HG02870 (cell line): ENCODE measurements at regions not wholly inside any gene's neighbourhood (a gene's known extent, or its start where the extent isn't known, plus 50 kb on each side); places are given as distances from the start of the nearest gene placed in this dataset.
"Not testable (repeated sequence)": the region's sequence is repeated elsewhere in the genome, so short reads cannot be mapped to it uniquely, and the experiment has no call there.

Experiments
- ATAC-seq: cut with Tn5 transposase; IDR thresholded peaks from one replicate; pipeline ENCODE4 v1.9.1; 2021; ENCODE audit warnings: mild to moderate bottlenecking, moderate library complexity; ENCODE audit not compliant: unreplicated experiment

GRCh38 chr13:44051918-44052675 is 172.4 kb downstream of the LACC1 start:
- no peak for ATAC-seq

- ATAC-seq, result no peak
Observed at GRCh38 chr13:44052780-44053184, 173.1 kb downstream of the LACC1 start.

GRCh38 chr13:44053208-44053607 is 173.5 kb downstream of the LACC1 start:
- ATAC-seq, result no peak

GRCh38 chr13:44054525-44054924 is 174.8 kb downstream of the LACC1 start:
- no peak for ATAC-seq

- ATAC-seq, result not testable (repeated sequence)
Observed at GRCh38 chr13:44055681-44056080, 176.0 kb downstream of the LACC1 start.

- no peak for ATAC-seq
Observed at GRCh38 chr13:44058067-44058466, 178.4 kb downstream of the LACC1 start.

GRCh38 chr13:44058624-44059215 is 179.0 kb downstream of the LACC1 start:
- ATAC-seq, result no peak

- ATAC-seq, result no peak
Observed at GRCh38 chr13:44061876-44062275, 182.2 kb downstream of the LACC1 start.

- ATAC-seq, result no peak
Observed at GRCh38 chr13:44063467-44063866, 183.8 kb downstream of the LACC1 start.

- no peak for ATAC-seq
Observed at GRCh38 chr13:44063881-44064280, 184.2 kb downstream of the LACC1 start.

- ATAC-seq, result no peak
Observed at GRCh38 chr13:44064357-44064756, 184.7 kb downstream of the LACC1 start.

- ATAC-seq, result no peak
Observed at GRCh38 chr13:44068169-44068568, 188.5 kb downstream of the LACC1 start.

- ATAC-seq, result no peak
Observed at GRCh38 chr13:44068737-44069136, 189.0 kb downstream of the LACC1 start.

- no peak for ATAC-seq
Observed at GRCh38 chr13:44072536-44072935, 192.8 kb downstream of the LACC1 start.

GRCh38 chr13:44074611-44075010 is 194.9 kb downstream of the LACC1 start:
- no peak for ATAC-seq

GRCh38 chr13:44075113-44075512 is 195.4 kb downstream of the LACC1 start:
- no peak for ATAC-seq

- ATAC-seq, result no peak
Observed at GRCh38 chr13:44078806-44079376, 199.2 kb downstream of the LACC1 start.

GRCh38 chr13:44079413-44080205 is 199.9 kb downstream of the LACC1 start:
- ATAC-seq, result no peak

GRCh38 chr13:44084146-44084545 is 204.4 kb downstream of the LACC1 start:
- no peak for ATAC-seq

- ATAC-seq, result no peak
Observed at GRCh38 chr13:44086389-44086788, 206.7 kb downstream of the LACC1 start.

GRCh38 chr13:44088411-44088810 is 208.7 kb downstream of the LACC1 start:
- no peak for ATAC-seq
